Coronary artery (tissue), 2 donors: ENCODE measurements at regions not wholly inside any gene's neighbourhood (a gene's known extent, or its start where the extent isn't known, plus 50 kb on each side); places are given as distances from the start of the nearest gene placed in this dataset.

Experiments
- DNase-seq: peaks from one replicate; pipeline ENCODE4 v3.0.0-alpha.2; 2017; ENCODE audit warnings: low spot score
- H3K27ac ChIP-seq, 2 donors: fragments of 200-600 bp; sonication (generic); one replicate each; pipeline ENCODE4 v1.5.1; 2016 to 2019
- H3K4me3 ChIP-seq: fragments of 200-600 bp; sonication (generic); 2 replicates; pipeline ENCODE4 v1.5.1; 2016; ENCODE audit warnings: mild to moderate bottlenecking, moderate library complexity
- TF ChIP-seq, protein P1 (sequence below): fragments of 200-600 bp; sonication (generic); IDR thresholded peaks from one replicate; pipeline ENCODE4 v1.5.1; 2019; ENCODE audit warnings: antibody characterized with exemption

DNA sequence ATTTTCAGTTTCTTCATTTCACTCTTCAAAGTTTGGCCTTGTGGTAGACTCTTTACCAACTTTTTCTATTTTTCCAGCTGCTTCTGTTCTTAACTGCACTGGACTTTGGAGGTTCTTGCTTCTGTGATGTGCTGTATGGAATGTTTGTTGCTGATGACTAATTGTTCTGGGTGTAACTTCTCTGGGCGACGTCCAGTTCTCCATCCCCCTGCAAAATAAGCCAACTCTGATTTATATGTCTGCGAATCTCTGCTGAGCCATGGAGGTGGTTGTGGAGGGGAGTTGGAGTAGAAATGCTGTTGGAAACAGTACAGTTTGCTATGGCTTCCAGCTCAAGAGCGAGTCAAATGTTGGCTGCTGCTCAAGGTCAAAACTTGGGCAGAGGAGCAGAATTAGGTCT lies 113.9 kb upstream of the DYRK2 start:
- DNase-seq: no peak
- H3K27ac ChIP-seq: peak overlapping the region in 1 of 2 donors; percentile 39
- no peak overlapping the region for H3K4me3 ChIP-seq
- TF ChIP-seq, protein P1, sequence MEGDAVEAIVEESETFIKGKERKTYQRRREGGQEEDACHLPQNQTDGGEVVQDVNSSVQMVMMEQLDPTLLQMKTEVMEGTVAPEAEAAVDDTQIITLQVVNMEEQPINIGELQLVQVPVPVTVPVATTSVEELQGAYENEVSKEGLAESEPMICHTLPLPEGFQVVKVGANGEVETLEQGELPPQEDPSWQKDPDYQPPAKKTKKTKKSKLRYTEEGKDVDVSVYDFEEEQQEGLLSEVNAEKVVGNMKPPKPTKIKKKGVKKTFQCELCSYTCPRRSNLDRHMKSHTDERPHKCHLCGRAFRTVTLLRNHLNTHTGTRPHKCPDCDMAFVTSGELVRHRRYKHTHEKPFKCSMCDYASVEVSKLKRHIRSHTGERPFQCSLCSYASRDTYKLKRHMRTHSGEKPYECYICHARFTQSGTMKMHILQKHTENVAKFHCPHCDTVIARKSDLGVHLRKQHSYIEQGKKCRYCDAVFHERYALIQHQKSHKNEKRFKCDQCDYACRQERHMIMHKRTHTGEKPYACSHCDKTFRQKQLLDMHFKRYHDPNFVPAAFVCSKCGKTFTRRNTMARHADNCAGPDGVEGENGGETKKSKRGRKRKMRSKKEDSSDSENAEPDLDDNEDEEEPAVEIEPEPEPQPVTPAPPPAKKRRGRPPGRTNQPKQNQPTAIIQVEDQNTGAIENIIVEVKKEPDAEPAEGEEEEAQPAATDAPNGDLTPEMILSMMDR: no peak

DNA sequence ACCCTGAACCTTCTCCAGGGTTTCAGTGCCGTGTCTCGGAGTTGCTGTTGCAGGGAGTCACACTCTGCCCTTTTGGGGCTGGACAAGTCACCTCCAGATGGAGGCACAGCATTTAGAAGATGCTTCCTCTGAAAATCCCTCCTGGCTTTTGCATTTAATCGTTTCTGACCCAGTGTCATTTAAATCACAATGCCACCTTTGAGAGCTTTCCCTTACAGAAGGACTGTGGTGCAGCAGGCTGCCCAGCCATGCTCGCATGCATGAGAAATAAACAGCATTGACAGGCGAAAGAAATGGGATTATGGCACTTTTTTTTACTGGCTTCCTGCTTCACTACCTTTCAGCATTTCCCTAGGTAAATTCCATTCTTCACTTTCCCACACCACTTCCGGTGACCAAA lies 113.4 kb upstream of the DYRK2 start:
- no peak for DNase-seq
- no peak overlapping the region for H3K4me3 ChIP-seq
- TF ChIP-seq, protein P1: no peak
- H3K27ac ChIP-seq: peak overlapping the region in 1 of 2 donors; percentile 39

DNA sequence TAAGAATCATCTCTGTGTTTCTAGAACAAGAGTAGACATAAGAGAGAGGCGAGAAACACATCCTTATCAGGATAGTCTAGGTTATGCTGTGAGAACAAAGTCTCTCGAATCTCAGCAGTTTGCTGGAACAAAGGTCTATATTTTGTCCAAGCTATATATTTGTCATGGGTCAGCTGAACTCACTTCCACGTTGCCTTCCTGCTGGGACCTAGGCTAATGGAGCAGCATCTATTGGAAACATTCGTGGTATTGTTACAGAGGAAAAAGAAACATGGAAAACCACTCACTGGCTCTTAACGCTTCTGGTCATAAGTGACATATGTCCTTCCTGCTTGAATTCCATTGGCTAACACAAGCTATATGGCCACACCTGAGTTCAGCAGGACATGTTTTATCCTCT lies 112.6 kb upstream of the DYRK2 start:
- TF ChIP-seq, protein P1: no peak
- DNase-seq: no peak
- no peak overlapping the region for H3K4me3 ChIP-seq
- no peak overlapping the region for H3K27ac ChIP-seq

DNA sequence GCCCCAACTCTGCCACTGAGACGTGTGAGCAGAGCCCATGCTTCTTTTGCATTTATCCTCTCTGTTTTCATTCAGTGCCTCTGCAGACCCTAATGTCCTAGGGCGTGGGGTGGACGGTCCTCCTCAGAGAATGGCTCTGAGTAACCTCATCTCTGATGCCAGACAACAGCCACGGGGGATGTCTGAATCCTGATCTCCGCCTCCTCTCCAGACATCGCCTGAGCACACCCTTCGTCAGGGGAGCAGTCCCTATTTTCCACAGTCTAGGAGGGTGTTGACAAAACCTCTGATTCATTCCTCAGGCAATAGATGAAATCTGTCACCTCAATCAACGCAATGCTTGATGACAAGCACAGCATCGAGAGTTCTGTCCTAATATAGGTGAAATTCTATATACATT lies 109.2 kb upstream of the DYRK2 start:
- TF ChIP-seq, protein P1: no peak

DNA sequence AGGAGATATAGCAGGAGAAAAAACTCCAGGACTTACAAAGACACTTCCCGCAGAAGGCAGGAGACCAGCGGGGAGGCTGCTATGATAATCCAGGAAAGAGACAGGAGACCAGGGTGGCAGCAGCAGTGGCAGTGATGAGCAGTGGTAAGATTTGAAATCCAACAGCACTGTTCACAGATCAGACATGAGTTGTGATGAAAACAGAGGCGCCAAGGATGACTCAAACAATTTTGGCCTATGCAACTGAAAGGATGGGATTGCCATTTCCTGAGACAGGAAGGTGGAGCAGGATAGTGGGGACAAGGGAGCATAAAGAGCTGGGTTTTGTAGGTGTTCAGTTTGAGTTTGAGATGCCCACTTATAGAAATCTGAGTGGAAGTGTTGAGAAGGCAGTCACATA lies 108.6 kb upstream of the DYRK2 start:
- Histone ChIP-seq H3K27ac (no peak overlapping the region), H3K4me3 (no peak overlapping the region)
- DNase-seq: no peak
- TF ChIP-seq, protein P1: no peak

More for the DNA sequence above, 109.2 kb upstream of the DYRK2 start:
- DNase-seq: no peak
- no peak overlapping the region for H3K4me3 ChIP-seq
- H3K27ac ChIP-seq: no peak overlapping the region

DNA sequence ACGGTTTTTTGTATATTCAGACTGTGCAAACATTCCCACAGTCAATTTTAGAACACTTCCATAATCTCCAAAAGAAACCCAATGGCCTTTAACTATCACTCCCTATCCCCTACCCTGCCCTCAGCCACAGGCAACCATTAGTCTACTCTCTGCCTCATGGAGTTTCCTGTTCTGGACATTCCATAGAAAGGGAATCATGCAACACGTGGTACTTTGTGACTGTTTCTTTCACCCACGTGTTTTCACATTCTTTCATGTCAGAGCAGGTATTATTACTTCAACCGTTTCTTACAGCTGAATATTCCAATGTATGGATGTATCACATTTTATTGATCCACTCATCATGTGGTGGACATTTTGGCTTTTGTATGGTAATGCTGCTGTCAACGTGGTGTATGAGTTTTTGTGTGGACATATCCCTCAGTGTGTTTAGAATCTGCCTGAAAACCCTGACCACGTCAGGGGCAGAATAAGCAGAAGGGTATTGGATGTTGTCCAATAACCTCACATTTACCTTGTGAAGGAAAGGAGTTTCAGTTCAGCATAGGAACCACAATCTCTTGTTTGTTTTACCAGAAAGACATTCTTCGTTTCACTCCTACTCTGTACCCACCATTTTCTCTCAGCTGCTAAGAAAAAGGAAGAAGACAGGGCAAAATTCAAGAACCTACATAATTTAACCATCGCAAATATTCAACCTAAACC lies 107.5 kb upstream of the DYRK2 start:
- Histone ChIP-seq H3K4me3 (no peak overlapping the region), H3K27ac (no peak overlapping the region)
- TF ChIP-seq, protein P1: no peak
- no peak for DNase-seq

DNA sequence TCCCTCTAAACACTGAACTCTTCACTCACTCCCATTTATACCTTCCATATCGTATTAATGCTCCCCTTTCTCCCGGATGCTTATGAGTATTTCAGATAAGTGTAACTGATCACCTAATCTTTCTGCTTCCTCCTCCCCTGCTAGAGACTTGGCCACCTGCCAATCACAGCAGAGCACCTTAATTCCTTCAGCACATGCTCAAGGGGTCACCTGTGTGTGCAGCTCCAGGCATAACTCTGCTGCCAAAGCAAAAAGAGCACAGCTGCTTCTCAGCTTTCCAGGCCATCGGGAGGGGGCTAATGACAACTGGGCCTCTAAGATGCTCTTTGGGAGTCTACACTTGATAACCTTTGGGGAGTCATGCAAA lies 106.9 kb upstream of the DYRK2 start:
- DNase-seq: no peak
- H3K4me3 ChIP-seq: no peak overlapping the region
- no peak overlapping the region for H3K27ac ChIP-seq
- TF ChIP-seq, protein P1: no peak
